SU-DHL-6 (cell line): ENCODE measurements at regions not wholly inside any gene's neighbourhood (a gene's known extent, or its start where the extent isn't known, plus 50 kb on each side); places are given as distances from the start of the nearest gene placed in this dataset.

Source experiments
- EZH2phosphoT487 ChIP-seq: fragments of 200-600 bp; sonication (generic), shearing (Covaris generic); conservative IDR thresholded peaks from 2 replicates; pipeline ENCODE4 v1.6.1; 2018; ENCODE audit warnings: mild to moderate bottlenecking, antibody characterized with exemption, low read length, moderate library complexity, mixed read lengths
- TF ChIP-seq, protein P1 (sequence below): fragments of 200-600 bp; sonication (generic); IDR thresholded peaks from one replicate; pipeline ENCODE4 v1.5.1; 2017; ENCODE audit warnings: antibody characterized with exemption, mild to moderate bottlenecking, low read length, moderate library complexity; ENCODE audit not compliant: insufficient read depth, poor library complexity, severe bottlenecking

DNA sequence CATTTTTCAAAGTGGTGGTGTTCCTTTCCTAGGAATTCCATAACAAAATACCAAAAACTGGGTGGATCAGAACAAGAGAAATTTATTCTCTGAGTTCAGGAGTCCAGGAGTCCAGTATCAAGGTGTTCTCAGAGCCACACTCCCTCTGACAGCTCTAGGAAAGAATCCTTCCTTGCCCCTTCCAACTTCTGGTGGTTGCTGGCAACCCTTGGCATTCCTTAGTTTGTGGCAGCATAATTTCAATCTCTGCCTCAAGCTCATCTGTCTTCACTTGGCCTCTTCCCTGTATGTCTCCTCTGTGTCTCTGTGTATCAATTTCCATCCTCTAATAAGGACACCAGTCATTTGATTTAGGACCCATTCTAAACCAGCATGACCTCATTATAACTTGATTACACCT is 243.7 kb downstream of the MPDZ start:
- TF ChIP-seq, protein P1, sequence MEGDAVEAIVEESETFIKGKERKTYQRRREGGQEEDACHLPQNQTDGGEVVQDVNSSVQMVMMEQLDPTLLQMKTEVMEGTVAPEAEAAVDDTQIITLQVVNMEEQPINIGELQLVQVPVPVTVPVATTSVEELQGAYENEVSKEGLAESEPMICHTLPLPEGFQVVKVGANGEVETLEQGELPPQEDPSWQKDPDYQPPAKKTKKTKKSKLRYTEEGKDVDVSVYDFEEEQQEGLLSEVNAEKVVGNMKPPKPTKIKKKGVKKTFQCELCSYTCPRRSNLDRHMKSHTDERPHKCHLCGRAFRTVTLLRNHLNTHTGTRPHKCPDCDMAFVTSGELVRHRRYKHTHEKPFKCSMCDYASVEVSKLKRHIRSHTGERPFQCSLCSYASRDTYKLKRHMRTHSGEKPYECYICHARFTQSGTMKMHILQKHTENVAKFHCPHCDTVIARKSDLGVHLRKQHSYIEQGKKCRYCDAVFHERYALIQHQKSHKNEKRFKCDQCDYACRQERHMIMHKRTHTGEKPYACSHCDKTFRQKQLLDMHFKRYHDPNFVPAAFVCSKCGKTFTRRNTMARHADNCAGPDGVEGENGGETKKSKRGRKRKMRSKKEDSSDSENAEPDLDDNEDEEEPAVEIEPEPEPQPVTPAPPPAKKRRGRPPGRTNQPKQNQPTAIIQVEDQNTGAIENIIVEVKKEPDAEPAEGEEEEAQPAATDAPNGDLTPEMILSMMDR: no peak
- no peak for TF ChIP-seq EZH2phosphoT487
